ENCODE measurements at regions not wholly inside any gene's neighbourhood (a gene's known extent, or its start where the extent isn't known, plus 50 kb on each side); places are given as distances from the start of the nearest gene placed in this dataset.

- Mint-ChIP-seq H3K9me3 (ENCODE audit: unreplicated experiment) (no peaks in the 10 kb centered on the region), H3K27ac (ENCODE audit: low read depth, unreplicated experiment) (no peak overlapping the region), H3K27me3 (ENCODE audit: insufficient read depth, unreplicated experiment) (peaks cover 19% of the 10 kb centered on the region), H3K4me3 (ENCODE audit: unreplicated experiment) (no peak overlapping the region), H3K36me3 (ENCODE audit: insufficient read depth, unreplicated experiment) (no peaks in the 10 kb centered on the region), H3K4me1 (ENCODE audit: insufficient read depth, unreplicated experiment) (no peaks in the 10 kb centered on the region)
- ChIA-PET CTCF (interaction anchor here (0.6 kb wide), 1 partner anchor 70 kb away, joined by 4 read pairs; no protein-coding TSS in a partner anchor), POLR2A (no interaction called here)
- DNase-seq (ENCODE audit: unreplicated experiment) = no peak
- BruUV-seq (replicated peaks) = no TSS peak
- TF ChIP-seq CTCF (IDR thresholded peaks at IDR 0.05; ENCODE audit: unreplicated experiment) = no peak
- intact Hi-C loops (cut with micrococcal nuclease) = no loop called here
Measured at GRCh38 chr11:119786431-119787073, 57.6 kb upstream of the NECTIN1 start.

- CTCF ChIA-PET = interaction anchor here (1.1 kb wide), 1 partner anchor 429 kb away, joined by 4 read pairs; no protein-coding TSS in a partner anchor
- Mint-ChIP-seq H3K9me3 (ENCODE audit: unreplicated experiment) (no peaks in the 10 kb centered on the region), H3K27me3 (ENCODE audit: insufficient read depth, unreplicated experiment) (peaks cover 34% of the 10 kb centered on the region), H3K27ac (ENCODE audit: low read depth, unreplicated experiment) (no peak overlapping the region), H3K36me3 (ENCODE audit: insufficient read depth, unreplicated experiment) (no peaks in the 10 kb centered on the region), H3K4me1 (ENCODE audit: insufficient read depth, unreplicated experiment) (no peaks in the 10 kb centered on the region), H3K4me3 (ENCODE audit: unreplicated experiment) (no peak overlapping the region)
- no TSS peak for BruUV-seq (replicated peaks)
- DNase-seq (ENCODE audit: unreplicated experiment) = no peak
- TF ChIP-seq CTCF (IDR thresholded peaks at IDR 0.05; ENCODE audit: unreplicated experiment) = no peak
- POLR2A ChIA-PET = no interaction called here
- intact Hi-C loops (cut with micrococcal nuclease) = no loop called here
Measured at GRCh38 chr11:119785131-119785530, 56.1 kb upstream of the NECTIN1 start.

GRCh38 chr11:119784421-119784820, 55.4 kb upstream of the NECTIN1 start:
- Mint-ChIP-seq H3K27ac (ENCODE audit: low read depth, unreplicated experiment) (no peak overlapping the region), H3K4me3 (ENCODE audit: unreplicated experiment) (no peak overlapping the region), H3K27me3 (ENCODE audit: insufficient read depth, unreplicated experiment) (peaks cover 36% of the 10 kb centered on the region), H3K9me3 (ENCODE audit: unreplicated experiment) (no peaks in the 10 kb centered on the region), H3K4me1 (ENCODE audit: insufficient read depth, unreplicated experiment) (no peaks in the 10 kb centered on the region), H3K36me3 (ENCODE audit: insufficient read depth, unreplicated experiment) (no peaks in the 10 kb centered on the region)
- TF ChIP-seq CTCF (IDR thresholded peaks at IDR 0.05; ENCODE audit: unreplicated experiment) = no peak
- no TSS peak for BruUV-seq (replicated peaks)
- POLR2A ChIA-PET = no interaction called here
- CTCF ChIA-PET = interaction anchor here (1.1 kb wide), 1 partner anchor 428 kb away, joined by 4 read pairs; no protein-coding TSS in a partner anchor
- intact Hi-C loops (cut with micrococcal nuclease) = no loop called here
- DNase-seq (ENCODE audit: unreplicated experiment) = no peak

GRCh38 chr11:119783466-119784400, 54.7 kb upstream of the NECTIN1 start:
- Mint-ChIP-seq H3K36me3 (ENCODE audit: insufficient read depth, unreplicated experiment) (no peaks in the 10 kb centered on the region), H3K27ac (ENCODE audit: low read depth, unreplicated experiment) (no peak overlapping the region), H3K4me1 (ENCODE audit: insufficient read depth, unreplicated experiment) (no peaks in the 10 kb centered on the region), H3K9me3 (ENCODE audit: unreplicated experiment) (no peaks in the 10 kb centered on the region), H3K4me3 (ENCODE audit: unreplicated experiment) (no peak overlapping the region), H3K27me3 (ENCODE audit: insufficient read depth, unreplicated experiment) (peaks cover 34% of the 10 kb centered on the region)
- no peak for DNase-seq (ENCODE audit: unreplicated experiment)
- ChIA-PET POLR2A (no interaction called here), CTCF (interaction anchor here (0.5 to 1.1 kb wide), 2 partner anchors 22 to 428 kb away, joined by 4 read pairs; no protein-coding TSS in a partner anchor)
- BruUV-seq (replicated peaks) = no TSS peak
- intact Hi-C loops (cut with micrococcal nuclease) = no loop called here
- TF ChIP-seq CTCF (IDR thresholded peaks at IDR 0.05; ENCODE audit: unreplicated experiment) = no peak

Data from MCF 10A (cell line).